Chondrocyte (in vitro differentiated cells): ENCODE measurements at regions not wholly inside any gene's neighbourhood (a gene's known extent, or its start where the extent isn't known, plus 50 kb on each side); places are given as distances from the start of the nearest gene placed in this dataset.
A peak's percentile ranks its signal among the peaks of the same experiment; 100 is the strongest.

Source experiments
- DNase-seq: peaks from one replicate; pipeline ENCODE4 v3.0.0; 2021; ENCODE audit warnings: mixed read lengths, low spot score
- H3K27ac Mint-ChIP-seq: one replicate; pipeline ENCODE4 v1.8.0; 2021; ENCODE audit warnings: mild to moderate bottlenecking, moderate library complexity, mixed read lengths; ENCODE audit not compliant: unreplicated experiment
- H3K27me3 Mint-ChIP-seq: 2 replicates; pipeline ENCODE4 v1.8.0; 2021; ENCODE audit warnings: low read depth, mixed read lengths
- H3K36me3 Mint-ChIP-seq: 2 replicates; pipeline ENCODE4 v1.8.0; 2021; ENCODE audit warnings: low read depth, mixed read lengths
- H3K4me1 Mint-ChIP-seq: 2 replicates; pipeline ENCODE4 v1.8.0; 2021; ENCODE audit warnings: low read depth, mild to moderate bottlenecking, mixed read lengths
- H3K4me3 Mint-ChIP-seq: one replicate; pipeline ENCODE4 v1.8.0; 2021; ENCODE audit warnings: mild to moderate bottlenecking, moderate library complexity, mixed read lengths; ENCODE audit not compliant: unreplicated experiment
- H3K9me3 Mint-ChIP-seq: 2 replicates; pipeline ENCODE4 v1.8.0; 2021; ENCODE audit warnings: low read depth, mixed read lengths
- TF ChIP-seq, protein P1 (sequence below): fragments of 200-600 bp; sonication (generic); IDR thresholded peaks from 2 replicates; pipeline ENCODE4 v1.5.0; 2021; ENCODE audit warnings: antibody characterized with exemption, mild to moderate bottlenecking, moderate library complexity

DNA sequence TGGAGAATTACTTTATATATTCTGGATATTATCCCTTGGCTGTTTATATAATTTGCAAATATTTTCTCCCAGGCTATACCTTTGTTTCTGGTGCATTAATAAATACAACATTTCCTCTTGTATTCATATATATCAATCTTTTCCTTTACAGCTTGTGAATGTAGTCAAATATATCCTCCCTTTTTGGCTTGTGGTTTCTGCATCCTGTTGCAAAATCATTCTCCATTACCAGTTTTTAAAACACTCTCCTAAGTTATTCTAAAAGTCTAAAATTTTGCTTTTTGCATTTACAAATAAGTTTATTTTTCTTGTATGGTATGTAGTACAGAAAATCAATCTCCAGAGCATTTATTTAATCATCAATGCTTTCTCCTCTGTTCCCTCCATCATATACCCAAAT, 909.4 kb downstream of the ADGRL2 start:
- H3K27ac Mint-ChIP-seq: no peak overlapping the region
- peaks cover 8% of the 10 kb centered on the region for H3K9me3 Mint-ChIP-seq
- TF ChIP-seq, protein P1, sequence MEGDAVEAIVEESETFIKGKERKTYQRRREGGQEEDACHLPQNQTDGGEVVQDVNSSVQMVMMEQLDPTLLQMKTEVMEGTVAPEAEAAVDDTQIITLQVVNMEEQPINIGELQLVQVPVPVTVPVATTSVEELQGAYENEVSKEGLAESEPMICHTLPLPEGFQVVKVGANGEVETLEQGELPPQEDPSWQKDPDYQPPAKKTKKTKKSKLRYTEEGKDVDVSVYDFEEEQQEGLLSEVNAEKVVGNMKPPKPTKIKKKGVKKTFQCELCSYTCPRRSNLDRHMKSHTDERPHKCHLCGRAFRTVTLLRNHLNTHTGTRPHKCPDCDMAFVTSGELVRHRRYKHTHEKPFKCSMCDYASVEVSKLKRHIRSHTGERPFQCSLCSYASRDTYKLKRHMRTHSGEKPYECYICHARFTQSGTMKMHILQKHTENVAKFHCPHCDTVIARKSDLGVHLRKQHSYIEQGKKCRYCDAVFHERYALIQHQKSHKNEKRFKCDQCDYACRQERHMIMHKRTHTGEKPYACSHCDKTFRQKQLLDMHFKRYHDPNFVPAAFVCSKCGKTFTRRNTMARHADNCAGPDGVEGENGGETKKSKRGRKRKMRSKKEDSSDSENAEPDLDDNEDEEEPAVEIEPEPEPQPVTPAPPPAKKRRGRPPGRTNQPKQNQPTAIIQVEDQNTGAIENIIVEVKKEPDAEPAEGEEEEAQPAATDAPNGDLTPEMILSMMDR: no peak
- H3K4me3 Mint-ChIP-seq: no peak overlapping the region
- H3K27me3 Mint-ChIP-seq: no peaks in the 10 kb centered on the region
- peaks cover 3% of the 10 kb centered on the region for H3K36me3 Mint-ChIP-seq
- no peak for DNase-seq
- peaks cover 45% of the 10 kb centered on the region for H3K4me1 Mint-ChIP-seq

DNA sequence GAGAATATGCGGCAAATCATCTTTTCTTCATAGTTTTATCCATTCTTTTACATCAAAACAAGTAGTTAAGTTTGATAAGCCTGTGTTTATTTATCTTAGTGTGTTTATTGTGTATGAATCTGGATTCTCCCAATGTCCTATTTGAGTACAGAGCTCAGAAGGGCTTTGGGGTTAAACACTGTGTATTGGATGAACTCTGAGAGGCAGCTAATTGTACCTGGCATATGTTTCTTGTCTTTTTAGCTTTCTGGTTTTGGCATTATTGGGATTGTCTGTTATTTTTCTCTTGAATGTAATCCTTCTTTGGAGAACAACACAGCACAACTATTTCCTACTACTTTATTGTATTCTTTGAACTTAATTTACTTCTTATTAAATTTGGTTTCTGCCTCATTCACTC, 906.9 kb downstream of the ADGRL2 start:
- Mint-ChIP-seq H3K27ac (peak overlapping the region; percentile 23), H3K36me3 (peaks cover 2% of the 10 kb centered on the region), H3K4me1 (peaks cover 47% of the 10 kb centered on the region), H3K9me3 (peaks cover 3% of the 10 kb centered on the region), H3K27me3 (no peaks in the 10 kb centered on the region), H3K4me3 (no peak overlapping the region)
- no peak for DNase-seq
- TF ChIP-seq, protein P1: no peak

DNA sequence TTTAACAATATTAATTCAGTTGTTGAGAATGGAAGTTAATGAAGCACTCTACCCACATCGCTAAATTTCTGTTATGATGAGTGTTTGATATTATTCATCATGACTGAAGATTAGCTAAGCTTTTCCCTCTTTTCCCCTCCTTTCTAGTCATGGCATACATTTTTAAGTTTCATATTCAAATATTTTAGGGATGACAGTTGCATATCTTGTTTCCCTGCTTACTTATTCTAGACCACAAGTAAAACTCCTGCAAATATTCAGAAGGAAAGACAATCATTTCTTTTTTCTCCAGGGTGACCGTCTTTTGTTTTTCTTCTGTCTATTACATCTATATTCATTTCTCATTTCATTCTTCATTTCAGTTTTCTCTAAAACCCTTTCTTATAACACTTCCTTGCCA, 906.0 kb downstream of the ADGRL2 start:
- no peak for DNase-seq
- H3K9me3 Mint-ChIP-seq: no peaks in the 10 kb centered on the region
- peak overlapping the region; percentile 46 for H3K27ac Mint-ChIP-seq
- H3K4me1 Mint-ChIP-seq: peaks cover 47% of the 10 kb centered on the region
- H3K27me3 Mint-ChIP-seq: no peaks in the 10 kb centered on the region
- no peak overlapping the region for H3K4me3 Mint-ChIP-seq
- no peaks in the 10 kb centered on the region for H3K36me3 Mint-ChIP-seq
- TF ChIP-seq, protein P1: no peak

DNA sequence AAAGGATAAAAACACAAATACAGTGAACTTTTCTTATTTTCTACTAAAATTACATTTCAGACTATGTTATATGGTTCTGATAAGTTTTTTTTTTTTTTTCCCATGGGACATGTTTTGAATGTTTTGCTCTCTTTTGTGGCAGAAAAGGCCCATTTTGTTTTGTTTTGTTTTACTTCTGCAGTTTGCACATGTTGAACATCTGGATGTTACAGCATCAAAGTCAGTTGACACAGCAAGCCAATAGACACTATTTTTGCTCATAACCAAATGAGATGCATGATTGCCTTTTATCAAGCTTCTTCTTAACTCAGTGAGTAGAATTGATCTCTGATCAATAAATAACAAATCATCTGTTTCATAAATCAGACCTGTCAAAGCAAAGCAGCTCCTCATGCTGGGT, 904.2 kb downstream of the ADGRL2 start:
- no peaks in the 10 kb centered on the region for H3K36me3 Mint-ChIP-seq
- no peak overlapping the region for H3K27ac Mint-ChIP-seq
- no peaks in the 10 kb centered on the region for H3K27me3 Mint-ChIP-seq
- DNase-seq: no peak
- no peaks in the 10 kb centered on the region for H3K9me3 Mint-ChIP-seq
- TF ChIP-seq, protein P1: no peak
- peaks cover 42% of the 10 kb centered on the region for H3K4me1 Mint-ChIP-seq
- no peak overlapping the region for H3K4me3 Mint-ChIP-seq

DNA sequence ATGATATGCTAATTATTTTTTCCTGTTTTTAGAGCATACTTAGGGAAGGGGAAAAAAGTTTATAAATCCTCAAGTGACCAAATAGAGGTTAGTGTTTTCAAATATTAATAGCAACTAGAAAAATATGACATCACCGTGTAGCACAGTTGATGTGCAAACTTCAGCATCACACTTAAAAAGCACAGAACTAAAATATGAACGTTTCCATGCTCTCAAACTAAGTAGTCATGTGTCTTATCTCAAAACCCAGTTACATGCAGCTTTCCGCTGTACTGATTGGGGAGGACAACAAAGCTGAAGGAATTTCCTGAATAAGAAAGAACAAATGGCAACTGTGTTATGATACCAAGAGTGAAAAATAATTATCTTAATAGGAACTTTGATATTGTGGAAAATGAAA, 903.7 kb downstream of the ADGRL2 start:
- no peaks in the 10 kb centered on the region for H3K9me3 Mint-ChIP-seq
- no peaks in the 10 kb centered on the region for H3K36me3 Mint-ChIP-seq
- H3K27me3 Mint-ChIP-seq: no peaks in the 10 kb centered on the region
- H3K4me1 Mint-ChIP-seq: peaks cover 39% of the 10 kb centered on the region
- no peak for DNase-seq
- TF ChIP-seq, protein P1: no peak
- no peak overlapping the region for H3K4me3 Mint-ChIP-seq
- no peak overlapping the region for H3K27ac Mint-ChIP-seq
